ENCODE measurements at regions not wholly inside any gene's neighbourhood (a gene's known extent, or its start where the extent isn't known, plus 50 kb on each side); places are given as distances from the start of the nearest gene placed in this dataset.

GRCh38 chr13:50587645-50588373 lies 255.7 kb downstream of the DLEU7 start:
- Histone ChIP-seq H3K27ac (no peak overlapping the region), H3K4me1 (no peaks in the 10 kb centered on the region), H3K4me3 (no peak overlapping the region), H3K9me3 (no peaks in the 10 kb centered on the region), H3K27me3 (no peaks in the 10 kb centered on the region), H3K36me3 (no peaks in the 10 kb centered on the region), H3K9ac (ENCODE audit: low read depth in 2 of 2, low read length in 2 of 2) (no peak overlapping the region)
- TF ChIP-seq CTCF (IDR thresholded peaks at IDR 0.05): no peak
- no peak for DNase-seq
- intact Hi-C loops (cut with DNase I): no loop called here

GRCh38 chr13:50588491-50589130 lies 254.9 kb downstream of the DLEU7 start:
- intact Hi-C loops (cut with DNase I): no loop called here
- no peak for TF ChIP-seq CTCF (IDR thresholded peaks at IDR 0.05)

DNA sequence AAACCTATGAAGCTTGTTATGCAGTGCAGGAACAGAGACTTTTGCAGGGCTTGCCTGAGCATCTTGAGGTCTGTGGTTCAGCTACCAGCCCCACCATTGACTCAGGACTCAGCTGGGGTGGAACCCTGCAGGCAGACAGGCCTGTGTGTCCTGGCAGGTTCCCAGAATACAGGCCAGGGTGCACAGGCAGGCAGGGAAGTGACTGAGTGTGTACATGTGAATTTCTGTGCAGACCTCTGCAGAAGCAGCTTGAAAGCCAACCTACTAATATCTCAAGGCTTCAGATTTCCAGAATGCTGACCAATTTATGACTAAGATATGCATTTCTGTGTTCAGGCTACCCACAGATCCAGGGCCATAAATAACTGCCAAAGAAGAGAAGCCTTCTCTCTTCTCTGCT lies 254.4 kb downstream of the DLEU7 start:
- Histone ChIP-seq H3K36me3 (no peaks in the 10 kb centered on the region), H3K27me3 (no peaks in the 10 kb centered on the region), H3K4me3 (no peak overlapping the region), H3K9ac (ENCODE audit: low read depth in 2 of 2, low read length in 2 of 2) (no peak overlapping the region), H3K27ac (no peak overlapping the region), H3K9me3 (no peaks in the 10 kb centered on the region), H3K4me1 (no peaks in the 10 kb centered on the region)
- intact Hi-C loops (cut with DNase I): no loop called here
- DNase-seq: no peak
- TF ChIP-seq CTCF (IDR thresholded peaks at IDR 0.05): no peak

More at GRCh38 chr13:50588491-50589130, 254.9 kb downstream of the DLEU7 start:
- H3K4me3 ChIP-seq: no peak overlapping the region
- H3K27ac ChIP-seq: no peak overlapping the region
- H3K4me1 ChIP-seq: no peaks in the 10 kb centered on the region
- H3K36me3 ChIP-seq: no peaks in the 10 kb centered on the region
- H3K9me3 ChIP-seq: no peaks in the 10 kb centered on the region
- H3K27me3 ChIP-seq: no peaks in the 10 kb centered on the region
- no peak overlapping the region for H3K9ac ChIP-seq (ENCODE audit: low read depth in 2 of 2, low read length in 2 of 2)
- no peak for DNase-seq

- H3K9ac ChIP-seq (ENCODE audit: low read depth in 2 of 2, low read length in 2 of 2): no peak overlapping the region
- intact Hi-C loops (cut with DNase I): no loop called here
- no peak overlapping the region for H3K4me3 ChIP-seq
- no peaks in the 10 kb centered on the region for H3K9me3 ChIP-seq
- no peak for DNase-seq
- no peaks in the 10 kb centered on the region for H3K4me1 ChIP-seq
- H3K27me3 ChIP-seq: no peaks in the 10 kb centered on the region
- no peak overlapping the region for H3K27ac ChIP-seq
- no peak for TF ChIP-seq CTCF (IDR thresholded peaks at IDR 0.05)
- H3K36me3 ChIP-seq: no peaks in the 10 kb centered on the region
These were observed 253.8 kb downstream of the DLEU7 start for GRCh38 chr13:50589651-50590054.

DNA sequence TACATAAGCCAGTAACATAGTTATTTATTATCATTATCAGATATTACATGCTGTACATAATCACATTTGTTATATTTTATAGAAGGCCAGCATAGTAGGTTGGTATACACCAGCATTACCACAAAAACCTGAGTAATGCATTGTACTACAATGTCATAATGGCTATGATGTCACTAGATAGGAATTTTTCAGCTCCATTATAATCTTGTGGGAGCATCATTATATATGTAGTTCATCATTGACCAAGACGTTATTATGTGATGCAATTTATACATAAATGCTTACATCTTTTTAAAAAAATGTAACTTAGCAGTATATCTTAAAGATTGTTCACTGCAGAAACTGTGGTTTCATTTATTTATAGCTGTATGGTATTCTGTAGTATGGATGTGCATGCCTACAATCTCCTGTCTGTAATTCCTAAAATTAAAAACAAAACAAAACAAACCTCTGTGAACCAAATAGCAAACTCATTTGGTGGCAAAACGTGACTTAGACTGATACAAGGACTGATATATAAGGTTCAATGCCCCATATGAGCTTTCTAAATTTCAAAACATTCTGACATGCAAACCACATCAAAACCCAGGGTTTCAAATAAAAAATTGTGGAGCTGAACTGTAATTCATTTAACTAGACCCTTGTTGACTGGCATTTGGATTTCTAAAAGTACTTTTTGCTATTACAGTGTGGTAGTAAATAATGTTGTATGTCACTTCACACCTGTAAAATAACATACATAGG lies 250.9 kb downstream of the DLEU7 start:
- H3K9me3 ChIP-seq: no peaks in the 10 kb centered on the region
- intact Hi-C loops (cut with DNase I): no loop called here
- no peak overlapping the region for H3K9ac ChIP-seq (ENCODE audit: low read depth in 2 of 2, low read length in 2 of 2)
- no peaks in the 10 kb centered on the region for H3K27me3 ChIP-seq
- no peak for TF ChIP-seq CTCF (IDR thresholded peaks at IDR 0.05)
- H3K4me3 ChIP-seq: no peak overlapping the region
- no peak for DNase-seq
- H3K36me3 ChIP-seq: no peaks in the 10 kb centered on the region
- no peak overlapping the region for H3K27ac ChIP-seq
- no peaks in the 10 kb centered on the region for H3K4me1 ChIP-seq

All from colonic mucosa (tissue), 4 donors.